ENCODE measurements at regions not wholly inside any gene's neighbourhood (a gene's known extent, or its start where the extent isn't known, plus 50 kb on each side); places are given as distances from the start of the nearest gene placed in this dataset.

DNA sequence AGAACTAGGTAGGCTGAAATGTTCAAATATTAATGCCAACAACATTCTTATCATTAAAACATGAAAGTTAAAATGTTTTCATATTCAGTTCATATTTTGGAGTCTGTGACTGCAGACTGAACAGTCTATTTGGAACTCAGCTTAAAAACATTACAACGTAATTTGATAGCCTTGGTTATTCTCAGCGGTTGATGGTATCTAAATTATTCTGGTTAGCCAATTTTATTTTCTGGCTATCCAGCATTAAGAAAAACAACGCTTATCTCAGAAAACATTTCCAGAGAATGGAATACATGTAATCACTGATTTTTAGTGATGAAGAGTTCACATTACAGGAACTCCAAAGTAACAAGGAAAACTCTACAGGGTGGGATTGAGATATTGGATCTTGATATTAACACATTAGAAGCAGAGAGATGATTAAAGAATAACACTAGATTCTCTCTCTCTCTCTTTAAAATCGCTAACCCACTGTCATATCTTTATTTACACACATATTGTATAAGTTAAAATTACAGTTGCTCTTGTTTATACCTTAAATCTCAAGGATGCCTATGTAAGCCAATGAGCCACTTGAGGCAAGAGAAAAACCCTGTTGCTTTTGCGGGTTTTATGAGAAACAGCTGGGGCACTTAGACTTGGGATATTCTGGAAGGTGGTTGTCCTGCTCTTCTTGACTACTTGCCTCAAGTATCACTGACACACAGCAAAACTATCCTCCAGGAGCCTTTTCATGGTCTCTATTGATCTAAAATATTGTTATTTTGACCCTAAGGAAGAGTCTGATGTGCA, 84.9 kb downstream of the ICOS start:
- TF ChIP-seq, protein P1, sequence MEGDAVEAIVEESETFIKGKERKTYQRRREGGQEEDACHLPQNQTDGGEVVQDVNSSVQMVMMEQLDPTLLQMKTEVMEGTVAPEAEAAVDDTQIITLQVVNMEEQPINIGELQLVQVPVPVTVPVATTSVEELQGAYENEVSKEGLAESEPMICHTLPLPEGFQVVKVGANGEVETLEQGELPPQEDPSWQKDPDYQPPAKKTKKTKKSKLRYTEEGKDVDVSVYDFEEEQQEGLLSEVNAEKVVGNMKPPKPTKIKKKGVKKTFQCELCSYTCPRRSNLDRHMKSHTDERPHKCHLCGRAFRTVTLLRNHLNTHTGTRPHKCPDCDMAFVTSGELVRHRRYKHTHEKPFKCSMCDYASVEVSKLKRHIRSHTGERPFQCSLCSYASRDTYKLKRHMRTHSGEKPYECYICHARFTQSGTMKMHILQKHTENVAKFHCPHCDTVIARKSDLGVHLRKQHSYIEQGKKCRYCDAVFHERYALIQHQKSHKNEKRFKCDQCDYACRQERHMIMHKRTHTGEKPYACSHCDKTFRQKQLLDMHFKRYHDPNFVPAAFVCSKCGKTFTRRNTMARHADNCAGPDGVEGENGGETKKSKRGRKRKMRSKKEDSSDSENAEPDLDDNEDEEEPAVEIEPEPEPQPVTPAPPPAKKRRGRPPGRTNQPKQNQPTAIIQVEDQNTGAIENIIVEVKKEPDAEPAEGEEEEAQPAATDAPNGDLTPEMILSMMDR (IDR thresholded peaks at IDR 0.05): no peak
- Histone ChIP-seq H3K36me3 (no peaks in the 10 kb centered on the region), H3K4me1 (peaks cover 0 to 3% (median 0%) of the 10 kb centered on the region in 3 donors), H3K27me3 (no peaks in the 10 kb centered on the region), H3K4me3 (no peak overlapping the region), H3K27ac (no peak overlapping the region), H3K9me3 (no peaks in the 10 kb centered on the region)
- WGBS, 2 donors: 70 to 82% methylated on average over 5 of the region's 5 CpGs
- no peak for FAIRE-seq
- DNase-seq: no peak
- ATAC-seq: no peak
- intact Hi-C loops (cut with DNase I): no loop called here

DNA sequence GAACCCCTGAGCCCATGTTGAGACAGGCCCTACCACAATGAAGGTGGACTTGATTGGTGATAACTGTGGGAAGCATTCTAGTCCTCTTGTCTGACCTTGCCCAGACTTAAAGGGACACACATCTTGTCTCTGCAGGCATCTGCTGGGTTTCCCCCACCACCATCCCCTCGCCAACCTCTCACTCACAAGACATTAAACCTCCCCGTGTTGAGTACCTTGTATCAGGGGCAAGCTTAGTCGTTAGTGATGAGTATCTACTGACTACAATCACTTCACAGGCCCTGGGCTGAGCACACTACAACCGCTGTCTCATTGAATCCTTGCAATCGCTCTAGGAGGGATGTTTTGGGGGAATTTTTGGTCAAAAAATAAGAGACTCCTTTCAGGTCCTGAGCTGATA, 86.0 kb downstream of the ICOS start:
- H3K27me3 ChIP-seq: no peaks in the 10 kb centered on the region
- H3K4me3 ChIP-seq: no peak overlapping the region
- TF ChIP-seq, protein P1 (IDR thresholded peaks at IDR 0.05): no peak
- WGBS, 2 donors: 81 to 88% methylated on average over 5 of the region's 5 CpGs
- ATAC-seq (no peak), FAIRE-seq (no peak), DNase-seq (no peak)
- H3K9me3 ChIP-seq: no peaks in the 10 kb centered on the region
- H3K27ac ChIP-seq: no peak overlapping the region
- peaks cover 0 to 3% (median 0%) of the 10 kb centered on the region in 3 donors for H3K4me1 ChIP-seq
- H3K36me3 ChIP-seq: no peaks in the 10 kb centered on the region
- intact Hi-C loops (cut with DNase I): no loop called here

- no peak for DNase-seq
- Histone ChIP-seq H3K36me3 (no peaks in the 10 kb centered on the region), H3K27me3 (no peaks in the 10 kb centered on the region), H3K9me3 (no peaks in the 10 kb centered on the region), H3K4me3 (no peak overlapping the region), H3K4me1 (peaks cover 0 to 3% (median 0%) of the 10 kb centered on the region in 3 donors), H3K27ac (no peak overlapping the region)
- intact Hi-C loops (cut with DNase I): no loop called here
- 78 to 88% methylated on average over 1 of the region's 1 CpG for WGBS, 2 donors
- TF ChIP-seq, protein P1 (IDR thresholded peaks at IDR 0.05): no peak
- no peak for FAIRE-seq
- ATAC-seq: no peak
These were observed 86.5 kb downstream of the ICOS start for GRCh38 chr2:204023088-204023487.

- TF ChIP-seq, protein P1 (IDR thresholded peaks at IDR 0.05): peak in 3 of 4 donors; percentile 19 to 38 (median 25)
- H3K9me3 ChIP-seq: no peaks in the 10 kb centered on the region
- DNase-seq: peak in 1 of 6 donors; percentile 11
- peaks cover 0 to 3% (median 0%) of the 10 kb centered on the region in 3 donors for H3K4me1 ChIP-seq
- intact Hi-C loops (cut with DNase I): no loop called here
- peak in 3 of 4 donors; percentile 65 to 74 (median 70) for ATAC-seq
- H3K27me3 ChIP-seq: no peaks in the 10 kb centered on the region
- peak; percentile 82 for FAIRE-seq
- H3K27ac ChIP-seq: no peak overlapping the region
- H3K4me3 ChIP-seq: no peak overlapping the region
- WGBS, 2 donors: 2 to 3% methylated on average over 1 of the region's 1 CpG
- H3K36me3 ChIP-seq: no peaks in the 10 kb centered on the region
These were observed 87.9 kb downstream of the ICOS start for GRCh38 chr2:204024503-204024902.

DNA sequence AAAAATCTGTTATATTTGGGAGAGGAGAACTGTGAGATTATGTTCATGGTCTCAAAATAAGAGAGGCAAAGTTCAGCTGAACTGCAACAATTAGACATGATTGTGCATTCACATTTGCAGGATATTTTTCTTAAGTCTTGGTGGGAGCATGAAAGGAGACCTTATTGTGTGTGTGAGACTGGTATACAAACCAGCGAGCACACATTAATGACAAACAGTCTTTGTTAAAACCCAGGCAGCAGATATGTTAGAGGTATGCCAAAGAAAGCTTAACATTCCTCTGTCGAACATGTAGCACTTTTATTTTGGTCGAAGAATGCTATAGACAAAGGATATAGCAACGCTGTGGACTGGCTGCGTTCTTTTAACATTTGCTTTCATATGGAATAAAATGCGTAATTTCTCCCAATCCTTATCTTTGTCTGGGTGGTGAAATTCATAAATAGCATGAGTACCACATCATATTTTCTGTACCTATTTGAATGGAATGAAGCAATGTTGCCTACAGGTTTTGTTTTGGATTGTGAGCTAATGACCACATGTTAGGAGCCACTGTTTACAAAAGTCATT, 88.4 kb downstream of the ICOS start:
- no peaks in the 10 kb centered on the region for H3K9me3 ChIP-seq
- WGBS, 2 donors: 59 to 60% methylated on average over 6 of the region's 6 CpGs
- TF ChIP-seq, protein P1 (IDR thresholded peaks at IDR 0.05): no peak
- DNase-seq: no peak
- H3K4me3 ChIP-seq: no peak overlapping the region
- no peak overlapping the region for H3K27ac ChIP-seq
- no peaks in the 10 kb centered on the region for H3K27me3 ChIP-seq
- FAIRE-seq: no peak
- no peak for ATAC-seq
- H3K4me1 ChIP-seq: peaks cover 0 to 3% (median 0%) of the 10 kb centered on the region in 3 donors
- H3K36me3 ChIP-seq: no peaks in the 10 kb centered on the region
- intact Hi-C loops (cut with DNase I): no loop called here

Measured in pancreas (tissue), 10 donors.